ENCODE measurements at regions not wholly inside any gene's neighbourhood (a gene's known extent, or its start where the extent isn't known, plus 50 kb on each side); places are given as distances from the start of the nearest gene placed in this dataset.
"Not testable (repeated sequence)": the region's sequence is repeated elsewhere in the genome, so short reads cannot be mapped to it uniquely, and the experiment has no call there.

- no peak overlapping the region for H3K4me3 ChIP-seq (ENCODE audit: low read depth, low read length)
- in situ Hi-C loops (cut with HindIII; ENCODE audit: low sequenced_read_pairs), result no loop called here
- no peak for DNase-seq (ENCODE audit: low read depth, low spot score)
- TF ChIP-seq CTCF (IDR thresholded peaks at IDR 0.05; ENCODE audit: low read depth, low read length), result no peak
Measured at GRCh38 chr6:80434691-80435350, 328.4 kb downstream of the BCKDHB start.

GRCh38 chr6:80433673-80434025 lies 327.2 kb downstream of the BCKDHB start:
- H3K4me3 ChIP-seq (ENCODE audit: low read depth, low read length), result no peak overlapping the region
- no peak for TF ChIP-seq CTCF (IDR thresholded peaks at IDR 0.05; ENCODE audit: low read depth, low read length)
- in situ Hi-C loops (cut with HindIII; ENCODE audit: low sequenced_read_pairs), result no loop called here
- DNase-seq (ENCODE audit: low read depth, low spot score), result no peak

DNA sequence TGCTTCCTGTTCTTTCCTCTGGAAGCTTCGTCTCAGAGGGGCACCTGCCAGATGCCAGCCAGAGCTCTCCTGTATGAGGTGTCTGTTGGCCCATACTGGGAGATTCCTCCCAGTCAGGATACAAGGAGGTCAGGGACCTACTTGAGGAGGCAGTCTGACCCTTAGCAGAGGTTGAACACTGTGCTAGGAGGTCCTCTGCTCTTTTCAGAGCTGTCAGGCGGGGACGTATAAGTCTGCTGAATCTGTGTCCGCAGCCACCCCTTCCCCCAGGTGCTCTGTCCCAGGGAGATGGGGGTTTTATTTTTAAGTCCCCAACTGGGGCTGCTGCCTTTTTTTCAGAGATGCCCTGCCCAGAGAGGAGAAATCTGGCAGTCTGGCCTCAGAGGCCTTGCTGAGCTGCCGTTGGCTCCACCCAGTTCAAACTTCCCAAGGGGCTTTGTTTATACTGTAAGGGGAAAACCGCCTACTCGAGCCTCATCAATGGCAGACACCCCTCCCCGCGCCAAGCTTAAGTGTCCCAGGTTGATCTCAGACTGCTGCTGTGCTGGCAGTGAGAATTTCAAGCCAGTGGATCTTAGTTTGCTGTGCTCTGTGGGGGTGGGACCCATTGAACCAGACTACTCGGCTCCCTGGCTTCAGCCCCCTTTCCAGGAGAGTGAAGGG lies 326.7 kb downstream of the BCKDHB start:
- in situ Hi-C loops (cut with HindIII; ENCODE audit: low sequenced_read_pairs), result no loop called here
- no peak for DNase-seq (ENCODE audit: low read depth, low spot score)
- H3K4me3 ChIP-seq (ENCODE audit: low read depth, low read length), result no peak overlapping the region
- no peak for TF ChIP-seq CTCF (IDR thresholded peaks at IDR 0.05; ENCODE audit: low read depth, low read length)

GRCh38 chr6:80425089-80425823 lies 318.8 kb downstream of the BCKDHB start:
- peak; percentile 94 for DNase-seq (ENCODE audit: low read depth, low spot score)
- peak; percentile 11 for TF ChIP-seq CTCF (IDR thresholded peaks at IDR 0.05; ENCODE audit: low read depth, low read length)
- H3K4me3 ChIP-seq (ENCODE audit: low read depth, low read length), result no peak overlapping the region
- in situ Hi-C loops (cut with HindIII; ENCODE audit: low sequenced_read_pairs), result no loop called here

DNA sequence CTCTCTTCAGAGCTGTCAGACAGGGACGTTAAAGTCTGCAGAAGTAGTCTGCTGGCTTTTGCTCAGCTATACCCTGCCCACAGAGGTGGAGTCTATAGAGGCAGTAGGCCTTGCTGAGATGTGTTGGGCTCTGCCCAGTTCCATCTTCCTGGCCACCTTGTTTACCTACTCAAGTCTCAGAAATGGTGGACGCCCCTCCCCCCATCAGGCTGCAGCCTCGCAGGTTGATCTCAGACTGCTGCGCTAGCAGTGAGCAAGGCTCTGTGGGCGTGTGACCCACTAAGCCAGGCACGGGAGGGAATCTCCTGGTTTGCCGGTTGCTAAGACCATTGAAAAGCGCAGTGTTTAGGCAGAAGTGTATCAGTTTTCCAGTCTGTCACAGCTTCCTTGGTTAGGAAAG lies 305.0 kb downstream of the BCKDHB start:
- in situ Hi-C loops (cut with HindIII; ENCODE audit: low sequenced_read_pairs), result no loop called here
- no peak overlapping the region for H3K4me3 ChIP-seq (ENCODE audit: low read depth, low read length)
- no peak for TF ChIP-seq CTCF (IDR thresholded peaks at IDR 0.05; ENCODE audit: low read depth, low read length)
- DNase-seq (ENCODE audit: low read depth, low spot score), result no peak

DNA sequence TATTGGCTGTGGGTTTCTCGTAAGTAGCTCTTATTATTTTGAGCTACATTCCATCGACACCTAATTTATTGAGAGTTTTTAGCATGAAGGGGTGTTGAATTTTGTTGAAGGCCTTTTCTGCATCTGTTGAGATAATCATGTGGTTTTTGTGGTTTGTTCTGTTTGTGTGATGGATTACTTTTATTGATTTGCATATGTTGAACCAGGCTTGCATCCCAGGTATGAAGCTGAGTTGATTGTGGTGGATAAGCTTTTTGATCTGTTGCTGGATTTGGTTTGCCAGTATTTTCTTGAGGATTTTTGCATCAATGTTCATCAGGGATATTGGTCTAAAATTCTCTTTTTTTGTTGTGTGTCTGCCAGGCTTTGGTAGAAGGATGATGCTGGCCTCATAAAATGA lies 301.5 kb downstream of the BCKDHB start:
- in situ Hi-C loops (cut with HindIII; ENCODE audit: low sequenced_read_pairs); H3K4me3 ChIP-seq (ENCODE audit: low read depth, low read length); DNase-seq (ENCODE audit: low read depth, low spot score): not testable (repeated sequence)

- in situ Hi-C loops (cut with HindIII; ENCODE audit: low sequenced_read_pairs), result no loop called here
- H3K4me3 ChIP-seq (ENCODE audit: low read depth, low read length), result no peak overlapping the region
- DNase-seq (ENCODE audit: low read depth, low spot score), result no peak
- TF ChIP-seq CTCF (IDR thresholded peaks at IDR 0.05; ENCODE audit: low read depth, low read length), result no peak
Measured at GRCh38 chr6:80404889-80405288, 298.4 kb downstream of the BCKDHB start.
